DMS153 treated with DMSO at 0.1 percent for 48 hours (cell line): ENCODE measurements at regions not wholly inside any gene's neighbourhood (a gene's known extent, or its start where the extent isn't known, plus 50 kb on each side); places are given as distances from the start of the nearest gene placed in this dataset.

Source experiments
- DNase-seq: peaks from one replicate; lab custom pipeline; 2025; ENCODE audit not compliant: unreplicated experiment; lab: John Stamatoyannopoulos, UW

DNA sequence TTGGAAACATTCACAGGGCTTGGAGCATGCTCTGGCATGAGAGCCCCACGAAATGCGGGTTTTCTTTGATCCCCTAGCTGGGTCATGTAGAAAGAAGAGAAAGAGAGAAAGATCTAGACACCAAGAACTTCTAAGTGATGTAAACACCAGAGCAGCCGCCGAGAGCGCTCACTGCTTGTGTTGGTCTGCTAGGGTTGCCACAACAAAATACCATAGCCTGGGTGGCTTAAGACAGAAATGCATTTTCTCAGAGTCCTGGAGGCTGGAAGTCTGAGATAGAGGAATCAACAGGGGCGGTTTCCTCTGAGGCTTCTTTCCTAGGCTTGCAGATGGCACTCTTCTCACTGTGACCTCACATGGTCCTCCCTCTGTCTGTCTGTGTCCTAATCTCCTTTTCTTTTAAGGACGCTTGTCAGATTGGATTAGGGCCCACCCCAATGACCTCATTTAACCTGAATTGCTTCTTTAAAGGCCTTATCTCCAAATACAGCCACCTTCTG lies 139.5 kb downstream of the CYLD start:
- DNase-seq, result no peak

DNA sequence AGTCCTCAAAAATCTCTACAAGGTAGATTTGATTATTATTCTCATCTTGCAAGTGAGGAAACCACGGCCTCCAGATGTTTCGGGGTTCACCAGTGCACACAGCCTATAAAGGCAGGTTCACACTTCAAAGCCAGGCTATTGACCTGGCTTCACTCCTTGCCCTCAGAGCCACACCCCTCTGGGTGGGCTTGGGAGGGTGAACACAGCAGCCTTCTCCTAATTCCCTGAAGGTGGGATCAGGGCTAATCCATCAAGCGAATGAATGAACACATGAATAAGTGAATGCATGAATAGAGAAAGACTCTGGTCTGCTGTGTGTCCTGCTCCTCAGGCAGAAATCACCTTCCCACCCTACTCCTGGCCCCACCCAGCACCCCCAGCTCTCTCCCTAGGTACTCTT lies 139.0 kb downstream of the CYLD start:
- no peak for DNase-seq

GRCh38 chr16:50879873-50880695 lies 138.2 kb downstream of the CYLD start:
- DNase-seq, result peak; percentile 35

- peak; percentile 34 for DNase-seq
Measured at GRCh38 chr16:50878966-50879615, 137.2 kb downstream of the CYLD start.

DNA sequence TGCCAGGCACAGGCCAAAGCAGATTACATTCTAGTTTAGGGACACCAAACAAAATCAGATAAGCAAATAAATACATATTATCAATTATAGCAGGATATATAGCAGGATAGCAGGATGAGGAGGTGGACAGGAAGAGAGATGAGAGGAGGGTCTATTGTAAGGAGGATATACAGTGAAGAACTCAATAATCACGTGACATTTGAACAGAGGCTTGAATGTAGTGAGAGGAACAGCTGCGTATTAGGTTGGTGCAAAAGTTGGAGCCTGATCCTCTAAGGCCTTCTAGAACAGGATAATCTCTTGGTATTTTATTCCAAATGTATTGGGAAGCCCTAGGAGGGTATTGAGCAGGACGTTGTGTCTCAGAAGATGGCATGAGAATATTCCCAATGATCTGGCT lies 136.7 kb downstream of the CYLD start:
- DNase-seq, result no peak

DNA sequence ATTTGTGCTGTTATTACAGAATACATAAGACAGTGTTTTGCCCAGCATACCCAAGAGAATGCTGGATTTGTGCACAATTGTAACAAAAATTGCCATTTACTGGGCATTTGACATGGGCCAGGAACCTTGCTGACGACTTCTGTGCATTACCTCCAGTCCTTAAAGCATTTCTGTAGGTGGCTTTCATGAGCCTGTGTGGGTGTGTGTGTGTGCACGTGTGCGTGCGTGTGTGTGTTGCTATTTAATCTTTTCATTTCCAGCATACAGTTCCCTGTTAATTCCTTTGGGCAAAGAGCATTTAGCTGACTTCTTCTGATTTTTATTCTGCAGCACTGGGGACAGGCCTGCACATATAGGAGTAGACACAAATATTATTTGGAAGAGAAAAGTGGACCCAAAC lies 134.4 kb downstream of the CYLD start:
- DNase-seq, result no peak

DNA sequence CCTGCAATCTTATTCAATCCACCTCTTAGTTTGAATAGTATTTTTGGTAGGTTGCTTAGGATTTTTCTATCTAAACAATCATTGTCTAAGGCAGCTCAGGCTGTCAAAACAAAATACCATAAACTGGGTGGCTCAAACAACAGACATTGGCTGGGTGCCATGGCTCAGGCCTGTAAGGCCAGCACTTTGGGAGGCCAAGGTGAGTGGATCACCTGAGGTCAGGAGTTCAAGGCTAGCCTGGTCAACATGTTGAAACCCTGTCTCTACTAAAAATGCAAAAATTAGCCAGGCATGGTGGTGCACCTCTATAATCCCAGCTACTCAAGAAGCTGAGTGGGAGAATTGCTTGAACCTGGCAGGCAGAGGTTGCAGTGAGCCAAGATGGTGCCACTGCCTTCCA lies 126.7 kb downstream of the CYLD start:
- no peak for DNase-seq

- no peak for DNase-seq
Measured at GRCh38 chr16:50866806-50867205, 124.9 kb downstream of the CYLD start.

GRCh38 chr16:50864386-50864785 lies 122.5 kb downstream of the CYLD start:
- DNase-seq, result no peak

- DNase-seq, result no peak
Measured at GRCh38 chr16:50863644-50864144, 121.8 kb downstream of the CYLD start.

- DNase-seq, result no peak
Measured at GRCh38 chr16:50862818-50863643, 121.1 kb downstream of the CYLD start.

DNA sequence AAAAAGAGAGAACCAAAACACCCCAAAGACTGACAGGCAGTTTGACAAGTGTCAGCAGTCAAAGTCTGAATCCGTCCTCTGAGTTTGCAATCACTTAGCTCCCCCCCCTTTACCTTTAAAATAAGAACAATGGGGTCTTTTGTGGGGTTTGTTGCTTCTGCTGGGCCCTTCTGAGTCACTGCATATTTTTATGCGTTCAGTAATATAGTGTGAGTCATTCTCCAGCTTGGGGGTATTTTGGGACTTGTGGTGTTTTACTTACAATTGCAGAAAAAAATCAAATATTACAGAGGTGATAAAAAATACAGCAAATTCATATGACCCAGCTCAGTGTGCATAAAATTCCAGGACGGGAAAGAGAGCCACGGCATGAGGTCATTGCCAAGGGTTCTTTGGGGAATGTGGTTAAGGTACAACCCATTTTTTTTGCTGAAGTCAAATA lies 120.1 kb downstream of the CYLD start:
- DNase-seq, result no peak

- no peak for DNase-seq
Measured at GRCh38 chr16:50861451-50861850, 119.6 kb downstream of the CYLD start.

GRCh38 chr16:50859628-50860360 lies 117.9 kb downstream of the CYLD start:
- no peak for DNase-seq

DNA sequence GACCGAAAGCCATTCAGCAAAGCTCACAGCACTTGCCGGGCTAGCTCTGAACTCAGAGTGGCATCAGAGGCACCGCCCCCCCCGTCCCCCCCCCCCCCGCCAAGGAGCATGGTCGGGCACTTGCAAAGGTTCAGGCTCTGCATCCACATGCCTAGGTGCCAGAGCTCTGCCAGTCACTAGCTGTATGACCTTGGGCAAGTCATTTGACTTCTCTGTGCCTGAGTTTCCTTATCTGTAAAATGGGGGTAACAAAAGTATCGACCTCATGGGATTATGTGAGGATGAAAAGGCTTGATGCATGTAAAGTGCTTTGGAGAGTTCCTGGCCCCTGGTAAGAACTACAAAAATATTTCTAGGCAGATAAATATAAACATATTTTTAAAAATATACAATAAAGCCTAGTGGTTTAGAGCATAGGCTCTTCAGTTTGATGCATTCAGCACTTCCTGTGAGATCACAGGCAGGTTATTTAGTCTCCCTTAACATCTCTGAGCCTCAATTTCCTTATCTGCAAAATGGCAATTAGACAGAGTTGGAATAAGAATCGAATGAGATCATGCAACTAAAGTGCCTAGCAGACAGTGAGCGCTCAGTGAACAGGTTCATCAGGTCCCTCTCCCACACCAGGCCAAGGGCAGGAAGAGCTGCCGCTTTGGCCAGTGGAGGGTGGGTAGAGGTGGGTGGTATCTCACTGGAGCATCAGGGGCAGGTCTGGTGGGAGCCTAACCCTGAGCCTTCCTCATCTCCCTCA lies 117.2 kb downstream of the CYLD start:
- no peak for DNase-seq

GRCh38 chr16:50858376-50858775 lies 116.5 kb downstream of the CYLD start:
- no peak for DNase-seq

DNA sequence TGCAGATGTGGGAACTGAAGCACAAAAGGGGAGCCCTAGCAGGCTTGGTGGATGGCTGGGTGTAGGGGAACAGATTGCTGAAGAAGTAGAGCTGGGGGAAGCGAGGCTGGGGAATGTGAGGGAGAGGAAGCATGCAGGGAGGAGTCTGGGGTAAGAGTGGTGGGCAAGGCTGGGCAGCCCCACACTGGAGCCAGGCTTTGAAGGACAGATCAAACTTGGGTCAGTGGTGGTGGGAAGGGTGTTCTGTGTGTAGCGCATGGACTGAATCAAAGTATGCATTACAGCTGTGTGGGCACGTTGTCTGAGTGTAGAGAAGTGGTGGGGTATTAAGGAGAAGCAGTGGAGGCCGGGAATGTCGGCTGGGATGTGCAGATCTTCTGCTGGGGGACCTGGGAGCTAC lies 116.0 kb downstream of the CYLD start:
- DNase-seq, result no peak

- no peak for DNase-seq
Measured at GRCh38 chr16:50856991-50857390, 115.1 kb downstream of the CYLD start.

DNA sequence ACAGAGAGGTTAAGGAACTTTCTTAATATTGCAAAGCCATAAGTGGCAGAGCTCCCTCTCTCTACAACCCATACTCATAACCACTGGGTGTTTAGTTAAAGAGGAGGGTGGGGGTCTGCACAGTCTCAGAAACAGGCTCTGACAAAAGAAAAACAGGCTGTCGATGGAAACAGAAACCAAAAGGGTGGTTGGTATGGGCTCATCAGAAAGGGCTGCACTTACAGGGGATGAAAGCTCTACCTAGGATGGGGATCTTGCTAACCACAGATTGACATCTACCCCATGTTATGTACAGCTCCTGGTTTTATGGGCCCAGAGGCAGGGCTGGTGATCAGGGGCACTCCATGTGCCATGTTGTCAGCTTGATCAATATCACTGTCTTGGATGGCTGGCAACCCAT lies 111.4 kb downstream of the CYLD start:
- DNase-seq, result no peak
